ENCODE measurements at regions not wholly inside any gene's neighbourhood (a gene's known extent, or its start where the extent isn't known, plus 50 kb on each side); places are given as distances from the start of the nearest gene placed in this dataset.
A peak's percentile ranks its signal among the peaks of the same experiment; 100 is the strongest.

GRCh38 chr6:91788501-91788900 is 1201.6 kb upstream of the MAP3K7 start:
- DNase-seq (ENCODE audit: low spot score): no peak

DNA sequence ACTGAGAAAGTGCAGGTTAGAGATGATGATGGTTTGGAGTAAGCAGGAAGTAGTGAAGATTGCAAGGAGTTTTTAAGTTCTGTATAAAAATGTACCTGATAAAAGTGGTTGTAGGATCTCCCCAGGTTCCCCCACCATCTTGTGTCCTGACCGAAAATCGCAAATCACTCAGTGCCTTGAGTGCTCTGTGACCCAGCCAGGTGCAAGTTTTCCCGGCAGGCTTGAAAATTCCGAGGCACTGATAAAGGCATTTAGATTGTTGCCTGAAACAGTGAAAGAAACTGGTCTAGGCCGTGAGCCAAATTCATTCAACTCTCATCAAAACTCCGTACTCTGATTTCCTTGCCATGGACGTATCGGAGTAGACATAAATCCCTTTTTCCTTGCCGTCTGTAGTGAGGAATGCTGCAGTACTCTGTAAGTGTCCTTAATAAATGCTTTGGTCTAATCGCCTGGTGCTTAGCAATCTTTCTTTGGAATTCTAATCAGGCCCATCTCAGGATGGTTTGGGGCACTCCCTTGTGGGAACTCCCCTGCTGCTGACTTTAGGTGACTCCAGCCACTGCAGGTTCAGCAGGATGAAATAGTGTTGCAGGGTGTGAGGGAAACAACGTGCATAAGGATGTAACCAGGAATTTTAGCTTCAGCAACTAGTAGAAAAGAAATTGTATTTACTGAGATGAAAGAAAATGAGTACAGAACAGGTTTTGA is 1199.8 kb upstream of the MAP3K7 start:
- no peak for DNase-seq (ENCODE audit: low spot score)

GRCh38 chr6:91782802-91783201 is 1195.9 kb upstream of the MAP3K7 start:
- no peak for DNase-seq (ENCODE audit: low spot score)

GRCh38 chr6:91781946-91782345 is 1195.1 kb upstream of the MAP3K7 start:
- no peak for DNase-seq (ENCODE audit: low spot score)

- no peak for DNase-seq (ENCODE audit: low spot score)
These were observed 1193.4 kb upstream of the MAP3K7 start for GRCh38 chr6:91780270-91780669.

- no peak for DNase-seq (ENCODE audit: low spot score)
These were observed 1174.7 kb upstream of the MAP3K7 start for GRCh38 chr6:91761621-91762020.

- no peak for DNase-seq (ENCODE audit: low spot score)
These were observed 1167.8 kb upstream of the MAP3K7 start for GRCh38 chr6:91754691-91755090.

GRCh38 chr6:91751526-91751925 is 1164.7 kb upstream of the MAP3K7 start:
- no peak for DNase-seq (ENCODE audit: low spot score)

GRCh38 chr6:91744566-91744965 is 1157.7 kb upstream of the MAP3K7 start:
- DNase-seq (ENCODE audit: low spot score): no peak

DNA sequence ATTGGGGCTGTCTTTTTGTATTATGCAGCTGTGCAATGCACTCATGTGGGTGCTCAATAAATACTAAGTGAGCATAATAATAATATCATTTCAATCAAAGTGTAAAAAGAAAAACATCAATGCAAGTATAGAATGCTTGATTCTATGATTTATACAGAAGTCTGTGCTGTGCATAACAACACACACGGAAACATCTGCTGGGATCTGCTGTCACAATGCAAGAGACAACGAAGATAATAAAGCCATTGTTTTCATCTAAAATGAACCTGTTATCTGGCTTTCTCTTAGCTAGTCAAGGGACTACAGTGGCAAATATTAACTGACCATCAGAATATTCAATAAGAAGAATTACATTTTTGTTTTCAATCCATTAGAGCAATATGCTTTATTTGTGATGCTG is 1156.9 kb upstream of the MAP3K7 start:
- DNase-seq (ENCODE audit: low spot score): no peak

DNA sequence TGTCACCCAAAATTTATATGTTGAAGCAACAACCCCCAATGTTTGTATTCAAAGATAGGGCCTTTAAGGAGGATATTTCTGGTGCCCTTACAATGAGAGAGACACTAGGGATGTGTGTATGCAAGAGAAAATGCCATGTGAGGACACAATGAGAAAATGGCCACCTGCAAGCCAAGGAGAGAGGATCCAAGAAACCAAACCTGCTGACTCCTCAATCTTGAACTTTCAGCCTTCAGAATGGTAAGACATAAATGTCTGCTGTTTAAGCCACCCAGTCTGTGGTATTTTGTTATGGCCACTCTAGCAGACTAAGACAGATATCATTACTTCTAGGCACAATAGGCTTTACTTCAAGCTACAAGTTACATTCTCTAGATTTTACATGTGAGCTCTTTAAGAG is 1145.1 kb upstream of the MAP3K7 start:
- DNase-seq (ENCODE audit: low spot score): no peak

DNA sequence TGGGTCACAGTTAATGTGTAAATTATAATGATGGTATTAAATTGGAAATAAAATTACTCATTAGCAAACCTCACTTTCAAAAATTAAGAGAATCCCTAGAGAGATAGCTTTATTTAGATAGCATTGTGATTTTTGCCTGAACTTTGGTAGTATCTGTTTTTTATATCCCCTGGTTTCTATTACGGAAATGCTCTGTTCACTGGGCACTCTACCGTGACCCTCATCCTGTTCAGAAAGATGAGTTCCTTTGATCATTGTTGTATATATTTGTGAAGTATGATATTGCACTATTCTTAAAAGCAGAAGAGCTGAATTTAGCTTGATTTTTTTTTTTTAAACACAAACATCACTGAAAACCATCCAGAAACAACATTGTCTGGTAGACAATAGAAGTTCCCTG is 1143.8 kb upstream of the MAP3K7 start:
- DNase-seq (ENCODE audit: low spot score): no peak

- no peak for DNase-seq (ENCODE audit: low spot score)
These were observed 1133.5 kb upstream of the MAP3K7 start for GRCh38 chr6:91720324-91720723.

- DNase-seq (ENCODE audit: low spot score): no peak
These were observed 1132.5 kb upstream of the MAP3K7 start for GRCh38 chr6:91719414-91719813.

- no peak for DNase-seq (ENCODE audit: low spot score)
These were observed 1131.3 kb upstream of the MAP3K7 start for GRCh38 chr6:91718198-91718597.

GRCh38 chr6:91717094-91717493 is 1130.2 kb upstream of the MAP3K7 start:
- no peak for DNase-seq (ENCODE audit: low spot score)

GRCh38 chr6:91716361-91716760 is 1129.5 kb upstream of the MAP3K7 start:
- DNase-seq (ENCODE audit: low spot score): no peak

- no peak for DNase-seq (ENCODE audit: low spot score)
These were observed 1128.4 kb upstream of the MAP3K7 start for GRCh38 chr6:91715171-91715805.

GRCh38 chr6:91713911-91714310 is 1127.0 kb upstream of the MAP3K7 start:
- DNase-seq (ENCODE audit: low spot score): no peak

DNA sequence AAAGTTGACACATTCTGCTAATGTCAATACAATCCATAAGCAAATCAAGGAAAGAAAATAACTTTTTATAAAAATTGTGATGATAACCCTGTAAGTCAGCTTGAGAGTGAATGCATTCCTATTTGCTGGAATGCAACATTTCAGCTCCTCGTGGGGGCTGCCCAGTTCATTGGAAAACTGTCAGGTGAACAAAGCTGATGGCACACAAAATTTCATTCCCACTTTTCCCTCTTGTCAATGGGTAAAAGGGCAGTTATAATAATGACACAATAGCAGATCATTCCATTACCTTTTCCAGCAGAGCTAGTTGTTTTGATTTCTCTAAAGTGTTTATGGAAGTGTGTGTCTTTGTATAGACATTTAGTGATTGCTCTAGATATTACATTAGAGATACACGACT is 1124.6 kb upstream of the MAP3K7 start:
- DNase-seq (ENCODE audit: low spot score): no peak

- no peak for DNase-seq (ENCODE audit: low spot score)
These were observed 1123.5 kb upstream of the MAP3K7 start for GRCh38 chr6:91710342-91710741.

GRCh38 chr6:91708534-91708933 is 1121.7 kb upstream of the MAP3K7 start:
- no peak for DNase-seq (ENCODE audit: low spot score)

- DNase-seq (ENCODE audit: low spot score): no peak
These were observed 1118.8 kb upstream of the MAP3K7 start for GRCh38 chr6:91705646-91706045.

- DNase-seq (ENCODE audit: low spot score): peak; percentile 1
These were observed 1117.7 kb upstream of the MAP3K7 start for GRCh38 chr6:91704531-91704930.
